NCI-H82 treated with DMSO at 0.1 percent for 48 hours (cell line): ENCODE measurements at regions not wholly inside any gene's neighbourhood (a gene's known extent, or its start where the extent isn't known, plus 50 kb on each side); places are given as distances from the start of the nearest gene placed in this dataset.
A peak's percentile ranks its signal among the peaks of the same experiment; 100 is the strongest.

Experiments used
- DNase-seq: peaks from one replicate; lab custom pipeline; 2025; ENCODE audit not compliant: unreplicated experiment; lab: John Stamatoyannopoulos, UW

DNA sequence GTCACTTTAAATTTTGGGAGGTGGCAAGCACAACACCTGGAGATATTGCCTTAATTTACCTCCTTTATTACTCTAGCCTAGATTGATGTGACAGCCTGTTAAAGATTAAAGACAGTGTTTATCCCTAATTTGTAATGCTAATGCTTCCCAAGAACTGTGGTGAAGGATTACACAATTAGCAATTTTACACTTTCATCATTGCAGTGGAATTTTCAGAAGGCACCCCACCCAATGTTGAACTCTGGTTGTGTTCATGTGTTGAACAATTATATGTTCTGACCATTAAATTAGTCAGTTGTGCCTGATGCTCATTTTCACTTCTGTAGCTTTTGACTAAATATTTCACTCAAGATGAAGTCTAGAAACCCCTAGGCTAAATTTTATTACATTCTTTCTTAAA, 317.1 kb upstream of the CWC22 start:
- DNase-seq = peak; percentile 25

DNA sequence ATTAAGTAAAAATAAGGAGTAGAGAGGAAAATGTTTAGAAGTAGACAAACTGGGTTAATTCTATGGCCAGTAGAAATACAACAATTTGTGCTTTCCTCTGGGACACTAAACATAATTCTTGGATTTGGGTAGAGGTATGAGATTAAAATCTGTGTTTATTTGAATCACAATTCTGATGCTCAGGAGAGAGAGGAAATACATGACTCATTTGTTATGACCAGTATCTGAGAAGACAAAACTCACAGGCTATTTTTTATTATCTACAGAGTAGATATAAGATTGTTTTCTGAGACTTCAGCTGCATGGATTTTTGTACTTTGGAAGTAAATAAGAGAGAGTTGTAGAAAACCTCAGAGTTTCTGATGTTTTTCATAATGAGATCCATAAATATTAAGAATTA, 315.7 kb upstream of the CWC22 start:
- DNase-seq = no peak

DNA sequence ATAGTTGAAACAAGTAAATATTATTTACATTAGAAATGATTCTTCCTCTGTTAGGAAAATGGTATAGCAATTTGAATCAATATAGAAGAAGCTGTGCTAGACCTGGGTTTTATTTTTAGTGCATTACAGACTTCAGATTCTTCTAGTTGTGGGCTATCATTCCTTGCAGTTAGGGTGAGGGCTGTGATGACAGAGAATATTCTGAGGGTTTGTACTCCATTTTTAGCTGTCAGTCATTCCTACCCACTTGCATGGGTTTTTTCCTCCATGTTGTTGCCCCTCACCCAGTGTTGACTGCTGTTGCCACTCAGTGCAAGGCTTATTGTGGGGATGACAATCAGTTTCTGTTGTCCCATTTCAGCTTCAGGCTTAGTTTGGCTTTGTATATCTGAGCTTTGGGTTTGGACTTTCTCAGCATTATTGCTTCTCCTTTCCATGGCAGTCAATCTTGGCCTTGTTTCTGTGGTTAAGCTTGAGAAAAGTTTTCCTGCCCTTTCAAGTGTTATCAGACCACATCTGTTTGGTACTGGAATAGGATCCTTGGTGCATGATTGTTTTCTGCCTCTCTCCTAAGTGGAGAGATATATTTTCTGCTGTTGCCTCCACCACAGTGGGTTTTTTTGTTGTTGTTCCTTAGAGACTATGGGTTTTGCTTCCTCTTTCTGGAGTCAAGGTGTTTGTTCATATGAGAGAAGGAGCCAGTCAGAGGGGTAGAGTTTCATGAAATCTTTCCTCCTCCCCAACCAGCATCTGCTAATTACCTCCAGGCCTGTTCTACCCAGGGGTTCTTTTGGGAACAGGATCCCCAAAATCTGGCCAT, 312.7 kb upstream of the CWC22 start:
- DNase-seq = no peak

GRCh38 chr2:180314086-180314485, 307.0 kb upstream of the CWC22 start:
- no peak for DNase-seq

- no peak for DNase-seq
These were observed 305.4 kb upstream of the CWC22 start for GRCh38 chr2:180312542-180312941.

- no peak for DNase-seq
These were observed 300.0 kb upstream of the CWC22 start for GRCh38 chr2:180307096-180307495.

- no peak for DNase-seq
These were observed 299.2 kb upstream of the CWC22 start for GRCh38 chr2:180306346-180306745.

DNA sequence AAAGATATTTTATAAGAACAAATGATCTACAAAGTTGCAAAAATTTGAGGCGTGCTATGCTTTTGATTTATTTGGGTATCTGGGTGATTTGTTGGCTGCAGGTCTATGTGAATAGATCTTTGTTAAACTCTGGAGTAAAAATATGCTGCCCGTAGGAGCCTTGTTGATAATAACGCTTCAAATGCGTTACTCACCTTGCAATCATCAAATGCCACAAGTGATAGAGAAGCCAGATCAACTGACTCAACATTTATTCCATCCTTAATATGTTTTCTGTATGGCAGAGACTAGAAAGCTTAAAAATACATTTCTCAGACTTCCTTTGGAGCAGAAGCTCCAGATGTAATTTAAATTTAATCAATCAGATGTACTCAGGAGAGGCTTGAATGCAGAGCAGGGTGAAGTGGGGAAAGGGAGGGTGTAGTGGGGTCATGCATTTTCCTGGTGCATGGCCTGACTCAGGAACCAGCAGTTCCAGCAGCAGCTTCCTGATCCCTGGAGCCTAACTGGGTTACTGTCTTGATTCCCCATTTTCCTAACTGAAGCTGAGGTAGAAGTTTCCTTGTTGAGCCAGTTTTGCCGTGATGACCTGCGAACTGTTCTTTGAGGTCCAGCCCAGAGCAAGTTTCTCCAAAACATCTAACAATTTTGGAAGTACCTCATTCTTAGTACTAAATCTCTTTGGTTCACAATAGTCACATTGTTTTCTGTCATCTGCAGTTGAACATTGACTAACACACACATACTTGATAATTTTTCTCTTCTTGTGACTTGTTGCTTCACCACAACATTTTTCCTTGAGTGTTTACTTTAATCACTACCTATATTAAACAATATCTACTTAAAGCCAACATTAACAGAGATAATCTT, 284.7 kb upstream of the CWC22 start:
- DNase-seq = no peak

DNA sequence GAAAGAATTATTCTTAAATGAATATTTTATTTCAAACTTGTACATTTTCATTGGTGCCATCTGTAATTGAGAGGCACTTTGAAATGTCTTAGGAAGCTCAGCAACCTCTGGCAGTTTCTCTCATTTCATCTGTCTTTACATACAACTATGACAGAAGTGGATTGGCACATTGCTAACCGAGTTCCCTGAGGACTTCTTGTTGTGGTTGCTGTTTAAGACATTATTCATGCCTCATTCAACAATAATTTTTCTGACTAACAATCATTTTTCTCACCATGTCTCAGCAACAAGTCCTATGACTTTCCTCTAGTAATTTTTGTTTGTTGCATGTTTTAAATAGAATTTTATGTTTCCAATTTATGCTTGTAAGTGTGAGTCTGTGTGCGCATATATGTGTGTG, 284.0 kb upstream of the CWC22 start:
- DNase-seq = no peak

DNA sequence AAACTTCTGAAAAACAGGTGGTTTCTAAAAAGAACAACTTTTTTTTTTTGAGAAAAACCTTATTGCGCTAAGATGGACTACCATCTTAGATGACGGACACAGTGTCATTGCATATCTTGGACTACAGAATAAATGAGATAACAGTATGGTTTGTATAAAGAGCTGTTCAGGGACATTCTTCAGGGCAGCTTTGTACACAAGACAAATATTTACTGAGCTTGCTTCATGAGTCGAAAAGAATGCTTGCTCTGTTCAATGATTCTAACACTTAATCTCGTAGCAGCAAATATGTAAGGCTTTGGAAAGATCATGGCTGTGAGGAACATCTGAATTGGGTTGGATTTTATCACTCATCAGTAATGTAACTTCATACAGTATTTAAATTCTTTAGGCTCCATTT, 282.5 kb upstream of the CWC22 start:
- DNase-seq = no peak

DNA sequence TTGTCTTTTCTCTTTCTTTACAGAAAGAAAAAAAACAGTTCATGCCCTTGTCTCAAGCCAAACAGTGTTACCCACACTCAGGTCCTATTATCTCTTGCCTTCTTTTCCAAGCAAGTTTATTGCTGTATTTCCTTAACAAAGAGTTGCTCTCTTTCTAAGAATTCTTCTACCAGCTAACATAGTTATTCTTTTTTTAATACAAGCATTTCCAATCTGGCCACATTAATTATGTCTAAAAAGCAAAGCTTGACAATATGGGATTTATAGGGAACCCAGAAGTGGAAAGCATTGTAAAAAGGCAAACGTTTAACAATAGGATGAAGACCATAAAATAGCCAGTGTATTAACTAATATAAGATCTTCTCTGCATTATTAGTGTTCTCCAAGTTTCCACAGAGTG, 272.5 kb upstream of the CWC22 start:
- DNase-seq = no peak

GRCh38 chr2:180276733-180277132, 269.6 kb upstream of the CWC22 start:
- DNase-seq = no peak

- no peak for DNase-seq
These were observed 260.9 kb upstream of the CWC22 start for GRCh38 chr2:180268006-180268405.

- DNase-seq = no peak
These were observed 254.9 kb upstream of the CWC22 start for GRCh38 chr2:180261976-180262375.

DNA sequence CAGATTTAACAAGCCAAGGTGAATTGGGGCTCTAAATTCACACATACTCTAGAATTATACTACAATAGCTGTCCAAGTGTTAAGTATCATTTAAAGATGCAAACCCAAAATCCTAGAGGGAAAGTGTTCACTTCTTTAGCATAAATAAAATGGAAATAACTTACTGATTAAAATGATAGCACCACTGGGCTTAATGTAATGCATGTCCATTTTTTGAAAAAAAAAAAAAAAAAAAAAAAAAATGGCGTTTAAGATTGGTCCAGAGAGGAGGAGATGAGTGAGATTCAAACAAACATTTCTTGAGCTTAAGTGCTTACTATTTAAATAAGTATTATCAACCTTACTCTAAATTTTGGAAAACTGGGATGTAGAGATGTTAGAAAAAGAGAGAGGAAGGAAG, 251.5 kb upstream of the CWC22 start:
- no peak for DNase-seq

DNA sequence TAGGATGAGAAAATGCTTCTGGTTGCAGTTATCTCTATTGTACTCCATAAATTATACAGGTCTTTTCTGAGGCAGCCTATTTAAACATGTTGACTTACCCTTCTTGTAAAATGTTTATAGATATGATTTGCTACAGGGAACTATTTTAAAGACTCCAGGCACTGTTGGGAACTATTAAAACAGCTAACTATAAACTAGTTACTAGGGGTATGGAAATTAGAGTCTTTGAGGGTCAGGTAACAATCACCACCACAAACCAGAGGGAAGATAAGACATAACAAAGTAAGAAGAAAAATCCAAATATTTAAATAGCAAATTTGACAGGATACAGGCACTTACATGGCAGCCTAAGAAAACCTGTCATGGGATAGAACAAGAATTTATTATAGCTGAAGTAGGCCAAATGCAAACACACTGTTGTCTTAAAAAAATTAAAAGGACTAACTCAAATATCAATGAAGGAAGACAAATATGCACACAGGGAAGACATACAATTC, 251.0 kb upstream of the CWC22 start:
- no peak for DNase-seq

DNA sequence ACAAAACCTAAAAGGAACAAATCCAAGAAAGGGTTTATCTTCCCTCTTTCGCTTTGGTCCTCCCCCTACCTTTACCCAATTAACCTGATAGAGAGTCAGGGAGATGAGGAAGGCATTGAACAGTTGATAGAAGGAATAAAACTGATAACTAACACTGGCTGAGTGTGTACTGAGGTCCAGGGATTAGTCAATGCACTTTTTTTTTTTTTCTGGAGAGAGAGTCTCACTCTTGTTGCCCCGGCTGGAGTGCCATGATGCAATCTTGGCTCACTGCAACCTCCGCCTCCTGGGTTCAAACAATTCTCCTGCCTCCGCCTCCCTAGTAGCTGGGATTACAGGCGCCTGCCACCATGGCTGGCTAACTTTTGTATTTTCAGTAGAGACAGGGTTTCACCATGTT, 250.2 kb upstream of the CWC22 start:
- no peak for DNase-seq

- DNase-seq = no peak
These were observed 248.9 kb upstream of the CWC22 start for GRCh38 chr2:180255981-180256380.

GRCh38 chr2:180254872-180255271, 247.8 kb upstream of the CWC22 start:
- no peak for DNase-seq

GRCh38 chr2:180247658-180248057, 240.6 kb upstream of the CWC22 start:
- no peak for DNase-seq

GRCh38 chr2:180246268-180246667, 239.2 kb upstream of the CWC22 start:
- no peak for DNase-seq

DNA sequence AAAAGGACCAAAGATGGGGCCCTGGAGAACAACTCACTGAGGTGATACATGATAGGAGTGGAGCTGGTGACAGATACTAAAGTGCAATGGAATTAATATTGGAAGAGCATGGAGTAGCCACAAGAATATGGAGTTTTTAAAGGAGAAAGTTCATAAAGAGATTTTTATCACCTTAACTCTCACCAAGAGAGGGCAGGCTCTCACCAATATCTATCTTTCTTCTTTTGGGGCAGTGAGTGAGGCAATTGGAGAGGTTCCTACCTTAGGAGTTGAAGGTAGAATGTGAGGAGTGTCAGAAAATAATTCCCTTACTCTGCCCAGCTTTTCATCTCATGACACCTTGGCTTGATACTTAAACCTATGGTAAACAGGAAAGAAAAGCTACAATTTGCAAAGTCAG, 233.7 kb upstream of the CWC22 start:
- no peak for DNase-seq
